ENCODE measurements at regions not wholly inside any gene's neighbourhood (a gene's known extent, or its start where the extent isn't known, plus 50 kb on each side); places are given as distances from the start of the nearest gene placed in this dataset.

GRCh38 chr7:30212701-30213111 is 71.7 kb upstream of the ZNRF2 start:
- DNase-seq (ENCODE audit: extremely low spot score in 2 of 2): peak in 1 of 2 donors; percentile 12
- no peaks in the 10 kb centered on the region for H3K4me1 ChIP-seq
- no peak for TF ChIP-seq POLR2AphosphoS5 (IDR thresholded peaks at IDR 0.05; ENCODE audit: insufficient read depth in 1 of 2, low read depth in 1 of 2)
- TF ChIP-seq POLR2A (IDR thresholded peaks at IDR 0.05): no peak
- TF ChIP-seq CTCF (IDR thresholded peaks at IDR 0.05): no peak
- no peaks in the 10 kb centered on the region for H3K36me3 ChIP-seq
- no peaks in the 10 kb centered on the region for H3K27me3 ChIP-seq
- no peaks in the 10 kb centered on the region for H3K9me3 ChIP-seq
- intact Hi-C loops (cut with DNase I): no loop called here
- H3K4me3 ChIP-seq: no peak overlapping the region
- no peak overlapping the region for H3K27ac ChIP-seq

- TF ChIP-seq CTCF (IDR thresholded peaks at IDR 0.05): no peak
- no peak for TF ChIP-seq POLR2AphosphoS5 (IDR thresholded peaks at IDR 0.05; ENCODE audit: insufficient read depth in 1 of 2, low read depth in 1 of 2)
- no peak for TF ChIP-seq POLR2A (IDR thresholded peaks at IDR 0.05)
- intact Hi-C loops (cut with DNase I): no loop called here
- no peak overlapping the region for H3K4me3 ChIP-seq
These were observed 70.8 kb upstream of the ZNRF2 start for GRCh38 chr7:30213637-30214036.

GRCh38 chr7:30214651-30215137 is 69.7 kb upstream of the ZNRF2 start:
- TF ChIP-seq POLR2A (IDR thresholded peaks at IDR 0.05) (no peak), CTCF (IDR thresholded peaks at IDR 0.05) (no peak), POLR2AphosphoS5 (IDR thresholded peaks at IDR 0.05; ENCODE audit: insufficient read depth in 1 of 2, low read depth in 1 of 2) (no peak)
- DNase-seq (ENCODE audit: extremely low spot score in 2 of 2): peak in 1 of 2 donors; percentile 28
- no peaks in the 10 kb centered on the region for H3K36me3 ChIP-seq
- H3K4me3 ChIP-seq: no peak overlapping the region
- H3K4me1 ChIP-seq: no peaks in the 10 kb centered on the region
- intact Hi-C loops (cut with DNase I): no loop called here
- H3K9me3 ChIP-seq: no peaks in the 10 kb centered on the region
- H3K27ac ChIP-seq: no peak overlapping the region
- no peaks in the 10 kb centered on the region for H3K27me3 ChIP-seq

More at GRCh38 chr7:30213637-30214036, 70.8 kb upstream of the ZNRF2 start:
- H3K27ac ChIP-seq: no peak overlapping the region
- H3K27me3 ChIP-seq: no peaks in the 10 kb centered on the region
- no peaks in the 10 kb centered on the region for H3K36me3 ChIP-seq
- no peaks in the 10 kb centered on the region for H3K9me3 ChIP-seq
- H3K4me1 ChIP-seq: no peaks in the 10 kb centered on the region
- DNase-seq (ENCODE audit: extremely low spot score in 2 of 2): no peak

GRCh38 chr7:30221764-30222163 is 62.6 kb upstream of the ZNRF2 start:
- H3K4me3 ChIP-seq: no peak overlapping the region
- intact Hi-C loops (cut with DNase I): no loop called here
- TF ChIP-seq CTCF (IDR thresholded peaks at IDR 0.05): no peak
- no peak for TF ChIP-seq POLR2AphosphoS5 (IDR thresholded peaks at IDR 0.05; ENCODE audit: insufficient read depth in 1 of 2, low read depth in 1 of 2)
- TF ChIP-seq POLR2A (IDR thresholded peaks at IDR 0.05): no peak
- no peaks in the 10 kb centered on the region for H3K27me3 ChIP-seq
- no peaks in the 10 kb centered on the region for H3K36me3 ChIP-seq
- H3K9me3 ChIP-seq: no peaks in the 10 kb centered on the region
- H3K4me1 ChIP-seq: peaks cover 21% of the 10 kb centered on the region
- no peak for DNase-seq (ENCODE audit: extremely low spot score in 2 of 2)
- H3K27ac ChIP-seq: no peak overlapping the region

GRCh38 chr7:30222515-30223215 is 61.7 kb upstream of the ZNRF2 start:
- H3K27ac ChIP-seq: no peak overlapping the region
- intact Hi-C loops (cut with DNase I): no loop called here
- no peaks in the 10 kb centered on the region for H3K36me3 ChIP-seq
- no peaks in the 10 kb centered on the region for H3K27me3 ChIP-seq
- no peak for DNase-seq (ENCODE audit: extremely low spot score in 2 of 2)
- H3K4me3 ChIP-seq: no peak overlapping the region
- TF ChIP-seq CTCF (IDR thresholded peaks at IDR 0.05): no peak
- no peak for TF ChIP-seq POLR2AphosphoS5 (IDR thresholded peaks at IDR 0.05; ENCODE audit: insufficient read depth in 1 of 2, low read depth in 1 of 2)
- TF ChIP-seq POLR2A (IDR thresholded peaks at IDR 0.05): no peak
- peaks cover 21% of the 10 kb centered on the region for H3K4me1 ChIP-seq
- H3K9me3 ChIP-seq: no peaks in the 10 kb centered on the region
